H1 (cell line): ENCODE measurements at regions not wholly inside any gene's neighbourhood (a gene's known extent, or its start where the extent isn't known, plus 50 kb on each side); places are given as distances from the start of the nearest gene placed in this dataset.
A peak's percentile ranks its signal among the peaks of the same experiment; 100 is the strongest.

ENCODE experiments used
- CTCF ChIA-PET: fragments of 300-600 bp; sonication (Branson Sonifier 250); formaldehyde crosslinking; loops from one replicate; lab custom pipeline; 2021; ENCODE audit not compliant: partially characterized antibody; lab: Charles Lee
- POLR2A ChIA-PET: fragments of 300-600 bp; sonication (Branson Sonifier 250); formaldehyde crosslinking; loops from one replicate; lab custom pipeline; 2021; ENCODE audit warnings: inconsistent platforms; ENCODE audit not compliant: partially characterized antibody; lab: Charles Lee
- DNase-seq, 2 experiments: peaks; one replicate each; pipeline versions ENCODE4 v3.0.0 to v3.0.0-alpha.2; 2010 to 2022; ENCODE audit warnings: low spot score in 2 of 2, low read depth in 1 of 2, mixed read lengths in 1 of 2
- FAIRE-seq: peaks from 2 replicates; lab custom pipeline; 2011; peaks lifted over from hg19 to GRCh38; lab: Jason Lieb, UNC
- H2AFZ ChIP-seq: 2 replicates; pipeline ENCODE4 v1.8.1; 2012; ENCODE audit warnings: low read length, inconsistent platforms
- H2AK5ac ChIP-seq: 2 replicates; pipeline ENCODE4 v1.6.1; 2013; ENCODE audit warnings: low read depth, low read length
- H2BK120ac ChIP-seq: replicated peaks from 2 replicates; pipeline ENCODE3; 2013; ENCODE audit warnings: low read depth, low read length, inconsistent platforms
- H2BK12ac ChIP-seq: 2 replicates; pipeline ENCODE4 v1.6.1; 2013; ENCODE audit warnings: low read depth, low read length
- H2BK15ac ChIP-seq: 2 replicates; pipeline ENCODE4 v1.6.1; 2013; ENCODE audit warnings: low read length
- H2BK20ac ChIP-seq: 2 replicates; pipeline ENCODE4 v1.6.1; 2013; ENCODE audit warnings: low read length
- H2BK5ac ChIP-seq: 2 replicates; pipeline ENCODE4 v1.6.1; 2013; ENCODE audit warnings: low read depth, low read length
- H3K14ac ChIP-seq: 2 replicates; pipeline ENCODE4 v1.6.1; 2013; ENCODE audit warnings: inconsistent platforms; ENCODE audit not compliant: insufficient read length
- H3K18ac ChIP-seq: 2 replicates; pipeline ENCODE4 v1.6.1; 2013; ENCODE audit warnings: low read length; ENCODE audit errors: extremely low read depth
- H3K23ac ChIP-seq: 2 replicates; pipeline ENCODE4 v1.6.1; 2013; ENCODE audit warnings: inconsistent platforms; ENCODE audit not compliant: insufficient read length
- H3K23me2 ChIP-seq: 2 replicates; pipeline ENCODE4 v1.6.1; 2013; ENCODE audit warnings: low read depth, low read length
- H3K27ac ChIP-seq: 2 replicates; pipeline ENCODE4 v1.6.1; 2011; ENCODE audit warnings: low read depth, low read length, inconsistent platforms
- H3K27me3 ChIP-seq, 4 experiments: replicated peaks in 1 of 4; 1 replicate in 1 of 4; 2 replicates in 3 of 4; pipeline versions ENCODE4 v1.6.1 to v1.8.1; 2011 to 2013; ENCODE audit warnings: low read length in 3 of 4, mild to moderate bottlenecking in 3 of 4, inconsistent platforms in 2 of 4, mixed read lengths in 2 of 4, moderate library complexity in 1 of 4; ENCODE audit not compliant: control insufficient read depth in 3 of 4, insufficient read depth in 3 of 4; ENCODE audit errors: extremely low read depth in 1 of 4
- H3K36me3 ChIP-seq, 4 experiments: 2 replicates each; pipeline versions ENCODE4 v1.6.1 to v1.8.1; 2011 to 2013; ENCODE audit warnings: mild to moderate bottlenecking in 4 of 4, low read length in 3 of 4, moderate library complexity in 2 of 4, control low read depth in 1 of 4, inconsistent platforms in 1 of 4; ENCODE audit not compliant: insufficient read depth in 4 of 4, control insufficient read depth in 2 of 4
- H3K4ac ChIP-seq: replicated peaks from 2 replicates; pipeline ENCODE3; 2013; ENCODE audit warnings: low read length, low read depth, mixed read lengths, inconsistent platforms; ENCODE audit not compliant: insufficient read length
- H3K4me1 ChIP-seq, 4 experiments: replicated peaks in 1 of 4; 1 replicate in 1 of 4; 2 replicates in 3 of 4; pipeline versions ENCODE4 v1.6.1 to v1.8.1; 2011 to 2013; ENCODE audit warnings: low read length in 3 of 4, inconsistent platforms in 2 of 4, mixed read lengths in 1 of 4; ENCODE audit not compliant: insufficient read depth in 4 of 4, control insufficient read depth in 3 of 4
- H3K4me2 ChIP-seq, 2 experiments: 2 replicates each; pipeline versions ENCODE4 v1.6.1 to v1.8.1; 2011 to 2013; ENCODE audit warnings: low read depth in 2 of 2, low read length in 2 of 2, control low read depth in 1 of 2, inconsistent platforms in 1 of 2, mild to moderate bottlenecking in 1 of 2; ENCODE audit not compliant: insufficient read depth in 1 of 2
- H3K4me3 ChIP-seq, 4 experiments: fragments of 200-600, 300-600 bp in 1 of 4; sonication (generic), shearing (Covaris generic), sonication (Bioruptor Twin) in 1 of 4; 2 replicates each; pipeline versions ENCODE4 v1.5.1 to v1.8.1; 2011 to 2016; ENCODE audit warnings: low read length in 4 of 4, low read depth in 3 of 4, control low read depth in 2 of 4, inconsistent platforms in 2 of 4, mild to moderate bottlenecking in 2 of 4, mixed read lengths in 1 of 4, moderate library complexity in 1 of 4; ENCODE audit not compliant: insufficient read depth in 2 of 4; ENCODE audit errors: extremely low read depth in 1 of 4
- H3K56ac ChIP-seq: replicated peaks from 2 replicates; pipeline ENCODE3; 2013; ENCODE audit warnings: low read depth, mild to moderate bottlenecking, mixed read lengths, low read length, inconsistent platforms; ENCODE audit not compliant: insufficient read length
- H3K79me1 ChIP-seq: 2 replicates; pipeline ENCODE4 v1.6.1; 2013; ENCODE audit warnings: low read depth, low read length, control low read depth
- H3K79me2 ChIP-seq, 2 experiments: 2 replicates each; pipeline versions ENCODE4 v1.6.1 to v1.8.1; 2012 to 2013; ENCODE audit warnings: low read length in 2 of 2, mild to moderate bottlenecking in 2 of 2, inconsistent platforms in 1 of 2; ENCODE audit not compliant: insufficient read depth in 2 of 2, control insufficient read depth in 1 of 2
- H3K9ac ChIP-seq, 4 experiments: replicated peaks in 1 of 4; 1 replicate in 1 of 4; 2 replicates in 3 of 4; pipeline versions ENCODE4 v1.6.1 to v1.8.1; 2011 to 2013; ENCODE audit warnings: low read depth in 3 of 4, low read length in 3 of 4, control low read depth in 2 of 4, mild to moderate bottlenecking in 2 of 4, moderate library complexity in 2 of 4, inconsistent platforms in 1 of 4; ENCODE audit errors: extremely low read depth in 1 of 4
- H3K9me3 ChIP-seq, 2 experiments: 2 replicates each; pipeline versions ENCODE4 v1.6.1 to v1.8.1; 2012 to 2013; ENCODE audit warnings: mild to moderate bottlenecking in 2 of 2, moderate library complexity in 2 of 2, control low read depth in 1 of 2, inconsistent platforms in 1 of 2, low read depth in 1 of 2, low read length in 1 of 2, mixed read lengths in 1 of 2; ENCODE audit not compliant: insufficient read depth in 2 of 2
- H4K20me1 ChIP-seq, 2 experiments: replicated peaks in 1 of 2; 2 replicates each; pipeline versions ENCODE3 to v1.8.1; 2011 to 2013; ENCODE audit warnings: inconsistent platforms in 2 of 2, low read length in 2 of 2, mild to moderate bottlenecking in 1 of 2; ENCODE audit not compliant: insufficient read depth in 2 of 2, control insufficient read depth in 1 of 2
- H4K5ac ChIP-seq: 2 replicates; pipeline ENCODE4 v1.6.1; 2013; ENCODE audit warnings: low read length, low read depth, mixed read lengths, inconsistent platforms; ENCODE audit not compliant: insufficient read length
- H4K8ac ChIP-seq: 2 replicates; pipeline ENCODE4 v1.8.0; 2013; ENCODE audit warnings: mild to moderate bottlenecking, moderate library complexity, low read length, inconsistent platforms; ENCODE audit not compliant: insufficient read depth; ENCODE audit errors: extremely low read depth
- H4K91ac ChIP-seq: replicated peaks from 2 replicates; pipeline ENCODE3; 2013; ENCODE audit warnings: low read length, mixed read lengths, inconsistent platforms; ENCODE audit not compliant: insufficient read length
- CEBPB ChIP-seq: IDR thresholded peaks from 2 replicates; pipeline ENCODE4 v1.6.1; 2012; ENCODE audit warnings: low read depth, low read length
- SIRT6 ChIP-seq: IDR thresholded peaks from one replicate; pipeline ENCODE4 v1.7.1; 2012; ENCODE audit warnings: low read length, inconsistent platforms
- YY1 ChIP-seq: IDR thresholded peaks from 2 replicates; pipeline ENCODE4 v1.6.1; 2011; ENCODE audit warnings: low read depth, mild to moderate bottlenecking, low read length
- WGBS, 2 experiments: shearing (Covaris generic) in 1 of 2; methylation state at CpG; one replicate each; pipeline versions ENCODE4 v1.1.6 to v1.1.7; 2013 to 2015; ENCODE audit warnings: low lambda C conversion rate in 2 of 2, mixed read lengths in 2 of 2, inconsistent platforms in 1 of 2, low coverage in 1 of 2, missing lambda C conversion rate in 1 of 2; ENCODE audit not compliant: insufficient replicate concordance in 2 of 2, insufficient coverage in 1 of 2, insufficient read length in 1 of 2; ENCODE audit errors: extremely low coverage in 1 of 2, missing lambda C conversion rate in 1 of 2; 5-methylcytosine and 5-hydroxymethylcytosine counted together

DNA sequence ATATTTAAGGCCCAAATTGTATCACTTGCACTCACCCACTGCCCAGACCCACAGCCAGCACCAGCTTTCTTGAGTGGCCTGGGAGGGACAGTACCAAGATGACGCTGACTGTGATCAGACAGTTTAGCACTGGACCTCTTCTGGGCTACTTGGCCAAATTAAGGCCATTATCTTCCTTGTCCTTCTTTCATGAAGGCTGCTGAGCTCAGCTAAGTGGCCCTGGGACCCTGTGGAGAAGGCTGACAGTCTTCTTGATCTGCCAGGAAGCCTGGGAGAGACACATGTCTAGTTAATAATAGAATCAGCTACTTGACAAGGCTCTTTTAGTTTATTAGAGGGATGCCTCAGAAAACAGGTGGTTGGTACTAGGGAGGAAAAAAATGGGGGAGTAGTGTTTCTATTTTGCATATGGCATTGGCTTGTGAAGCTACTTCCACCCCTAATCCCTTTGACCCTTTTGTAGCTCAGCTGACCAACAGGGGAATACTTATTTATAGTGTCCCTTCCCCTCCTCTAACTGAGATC is 127.9 kb upstream of the NTM start:
- Histone ChIP-seq H2BK20ac (no peak overlapping the region), H2BK120ac (no peak overlapping the region), H3K27me3 (no peaks in the 10 kb centered on the region), H3K36me3 (no peaks in the 10 kb centered on the region), H3K56ac (no peak overlapping the region), H3K9me3 (no peaks in the 10 kb centered on the region; a peak in 1 of 4 replicates), H3K23me2 (no peaks in the 10 kb centered on the region), H2BK12ac (no peak overlapping the region), H3K79me1 (no peaks in the 10 kb centered on the region), H3K4me1 (peaks cover 2 to 6% (median 3%) of the 10 kb centered on the region in 4 experiments; a peak in 4 of 7 replicates), H4K20me1 (no peaks in the 10 kb centered on the region), H4K5ac (no peak overlapping the region), H2BK15ac (no peak overlapping the region), H3K27ac (no peak overlapping the region), H3K79me2 (no peaks in the 10 kb centered on the region), H3K18ac (no peak overlapping the region), H2AK5ac (no peak overlapping the region), H3K14ac (no peak overlapping the region), H3K4me3 (no peak overlapping the region), H3K4ac (no peak overlapping the region), H3K23ac (no peak overlapping the region), H4K91ac (no peak overlapping the region), H2BK5ac (no peak overlapping the region), H4K8ac (no peak overlapping the region), H3K9ac (no peak overlapping the region), H2AFZ (no peak overlapping the region), H3K4me2 (no peak overlapping the region)
- TF ChIP-seq SIRT6: no peak
- no peak for TF ChIP-seq CEBPB
- no peak for TF ChIP-seq YY1
- DNase-seq (peak in 1 of 2 experiments; percentile 23), FAIRE-seq (no peak)
- ChIA-PET CTCF (interaction anchor here (0.7 to 2.8 kb wide), 11 partner anchors 8 to 431 kb away, joined by 3 to 9 read pairs (median 4); no protein-coding TSS in a partner anchor), POLR2A (interaction anchor here (0.8 to 1.8 kb wide), 3 partner anchors 10 to 12 kb away, joined by 4 to 6 read pairs (median 5); no protein-coding TSS in a partner anchor)
- WGBS, 2 experiments: 100% methylated on average over 1 of the region's 1 CpG; no CpG with 5 or more reads in 1 of the 2 experiments
